MV-4-11 (cell line): ENCODE measurements at regions not wholly inside any gene's neighbourhood (a gene's known extent, or its start where the extent isn't known, plus 50 kb on each side); places are given as distances from the start of the nearest gene placed in this dataset.
A peak's percentile ranks its signal among the peaks of the same experiment; 100 is the strongest.

Source experiments
- DNase-seq: peaks from one replicate; lab custom pipeline; 2025; lab: John Stamatoyannopoulos, UW

GRCh38 chr2:64338910-64339500 is 115.0 kb upstream of the LGALSL start:
- DNase-seq = no peak

- DNase-seq = no peak
These were observed 112.5 kb upstream of the LGALSL start for GRCh38 chr2:64341461-64341860.

GRCh38 chr2:64342195-64343099 is 111.5 kb upstream of the LGALSL start:
- DNase-seq = no peak

- DNase-seq = no peak
These were observed 108.9 kb upstream of the LGALSL start for GRCh38 chr2:64344999-64345576.

GRCh38 chr2:64345998-64346397 is 108.0 kb upstream of the LGALSL start:
- no peak for DNase-seq

GRCh38 chr2:64348386-64349130 is 105.4 kb upstream of the LGALSL start:
- no peak for DNase-seq

GRCh38 chr2:64349131-64349530 is 104.8 kb upstream of the LGALSL start:
- DNase-seq = no peak

GRCh38 chr2:64350996-64351395 is 103.0 kb upstream of the LGALSL start:
- no peak for DNase-seq

- peak; percentile 10 for DNase-seq
These were observed 101.7 kb upstream of the LGALSL start for GRCh38 chr2:64352292-64352691.

- DNase-seq = peak; percentile 2
These were observed 98.9 kb upstream of the LGALSL start for GRCh38 chr2:64354857-64355680.

GRCh38 chr2:64356906-64357305 is 97.1 kb upstream of the LGALSL start:
- no peak for DNase-seq

GRCh38 chr2:64359171-64359891 is 94.6 kb upstream of the LGALSL start:
- DNase-seq = no peak

- DNase-seq = no peak
These were observed 93.9 kb upstream of the LGALSL start for GRCh38 chr2:64359892-64360657.

GRCh38 chr2:64361151-64361938 is 92.6 kb upstream of the LGALSL start:
- DNase-seq = no peak

GRCh38 chr2:64362562-64363026 is 91.4 kb upstream of the LGALSL start:
- DNase-seq = no peak

- DNase-seq = no peak
These were observed 90.8 kb upstream of the LGALSL start for GRCh38 chr2:64363140-64363539.

GRCh38 chr2:64363848-64364247 is 90.1 kb upstream of the LGALSL start:
- no peak for DNase-seq

GRCh38 chr2:64367444-64368232 is 86.3 kb upstream of the LGALSL start:
- no peak for DNase-seq
